MM.1S (cell line): ENCODE measurements at regions not wholly inside any gene's neighbourhood (a gene's known extent, or its start where the extent isn't known, plus 50 kb on each side); places are given as distances from the start of the nearest gene placed in this dataset.

Experiments
- DNase-seq: peaks from one replicate; pipeline ENCODE4 v3.0.0-alpha.2; 2015
- H2AFZ ChIP-seq: fragments of 300-600 bp; sonication (generic); 2 replicates; pipeline ENCODE4 v1.6.0; 2016; ENCODE audit warnings: antibody characterized with exemption, low read length
- H3F3A ChIP-seq: fragments of 300-600 bp; sonication (generic); 2 replicates; pipeline ENCODE4 v1.6.1; 2016; ENCODE audit warnings: mild to moderate bottlenecking, antibody characterized with exemption, low read length, moderate library complexity, mixed read lengths; ENCODE audit not compliant: insufficient read depth
- H3K27ac ChIP-seq: fragments of 300-600 bp; sonication (generic); 2 replicates; pipeline ENCODE4 v1.5.1; 2016; ENCODE audit warnings: mild to moderate bottlenecking, low read length
- H3K27me3 ChIP-seq: fragments of 300-600 bp; sonication (generic); replicated peaks from 2 replicates; pipeline ENCODE4 v1.6.0; 2016; ENCODE audit warnings: low read length; ENCODE audit not compliant: insufficient read depth
- H3K36me3 ChIP-seq: fragments of 300-600 bp; sonication (generic); replicated peaks from 2 replicates; pipeline ENCODE4 v1.6.1; 2016; ENCODE audit warnings: mild to moderate bottlenecking, low read length, mixed read lengths; ENCODE audit not compliant: insufficient read depth
- H3K4me1 ChIP-seq: fragments of 300-600 bp; sonication (generic); 2 replicates; pipeline ENCODE4 v1.6.1; 2016; ENCODE audit warnings: low read length, mixed read lengths
- H3K4me2 ChIP-seq: fragments of 300-600 bp; sonication (generic); 2 replicates; pipeline ENCODE4 v1.6.0; 2016; ENCODE audit warnings: low read depth, low read length
- H3K4me3 ChIP-seq: fragments of 300-600 bp; sonication (generic); 2 replicates; pipeline ENCODE4 v1.5.1; 2016; ENCODE audit warnings: low read length, mixed read lengths
- H3K79me2 ChIP-seq: fragments of 300-600 bp; sonication (generic); 2 replicates; pipeline ENCODE4 v1.6.1; 2016; ENCODE audit warnings: mixed run types, low read length, mixed read lengths
- H3K9ac ChIP-seq: fragments of 300-600 bp; sonication (generic); 2 replicates; pipeline ENCODE4 v1.6.1; 2016; ENCODE audit warnings: low read length, mixed read lengths
- H3K9me2 ChIP-seq: fragments of 300-600 bp; sonication (generic); replicated peaks from 2 replicates; pipeline ENCODE4 v1.6.1; 2016; ENCODE audit warnings: mild to moderate bottlenecking, low read length, mixed read lengths; ENCODE audit not compliant: insufficient read depth
- H3K9me3 ChIP-seq: fragments of 300-600 bp; sonication (generic); replicated peaks from 2 replicates; pipeline ENCODE4 v1.6.1; 2016; ENCODE audit warnings: mild to moderate bottlenecking, low read length, mixed read lengths; ENCODE audit not compliant: insufficient read depth
- H4K20me1 ChIP-seq: fragments of 300-600 bp; sonication (generic); 2 replicates; pipeline ENCODE4 v1.6.1; 2016; ENCODE audit warnings: mild to moderate bottlenecking, low read length, moderate library complexity, mixed read lengths; ENCODE audit not compliant: insufficient read depth
- CTCF ChIP-seq: fragments of 300-600 bp; sonication (generic); IDR thresholded peaks from 2 replicates; pipeline ENCODE4 v1.5.1; 2016; ENCODE audit warnings: antibody characterized with exemption, low read length, mixed read lengths
- EZH2 ChIP-seq: fragments of 300-600 bp; sonication (generic); optimal IDR thresholded peaks from 2 replicates; pipeline ENCODE3; 2017; ENCODE audit warnings: low read depth, mild to moderate bottlenecking, antibody characterized with exemption, low read length, mixed read lengths
- EZH2phosphoT487 ChIP-seq: fragments of 300-600 bp; sonication (generic); IDR thresholded peaks from 2 replicates; pipeline ENCODE4 v1.6.1; 2018; ENCODE audit warnings: antibody characterized with exemption, low read length

- DNase-seq, result peak; percentile 59
- Histone ChIP-seq H3K9ac (no peak overlapping the region), H3K9me3 (no peaks in the 10 kb centered on the region), H3K4me1 (no peaks in the 10 kb centered on the region), H3K9me2 (no peaks in the 10 kb centered on the region), H3K27me3 (no peaks in the 10 kb centered on the region), H4K20me1 (no peaks in the 10 kb centered on the region), H3K27ac (no peak overlapping the region), H2AFZ (no peak overlapping the region), H3K36me3 (no peaks in the 10 kb centered on the region), H3F3A (no peaks in the 10 kb centered on the region), H3K4me3 (no peak overlapping the region), H3K79me2 (no peaks in the 10 kb centered on the region), H3K4me2 (no peak overlapping the region)
- no peak for TF ChIP-seq EZH2phosphoT487
- peak; percentile 51 for TF ChIP-seq CTCF
Observed at GRCh38 chr5:74919487-74919886, 53.3 kb upstream of the FAM169A start.

- Histone ChIP-seq H3K9me2 (no peaks in the 10 kb centered on the region), H3K9ac (no peak overlapping the region), H3K9me3 (no peaks in the 10 kb centered on the region), H3K4me2 (no peak overlapping the region), H3K79me2 (no peaks in the 10 kb centered on the region), H3F3A (no peaks in the 10 kb centered on the region), H3K4me3 (no peak overlapping the region), H3K27ac (no peak overlapping the region), H3K4me1 (no peaks in the 10 kb centered on the region), H3K27me3 (no peaks in the 10 kb centered on the region), H2AFZ (no peak overlapping the region), H4K20me1 (no peaks in the 10 kb centered on the region), H3K36me3 (no peaks in the 10 kb centered on the region)
- TF ChIP-seq CTCF, result no peak
- TF ChIP-seq EZH2phosphoT487, result no peak
- TF ChIP-seq EZH2, result no peak
- DNase-seq, result no peak
Observed at GRCh38 chr5:74919041-74919440, 52.9 kb upstream of the FAM169A start.

- Histone ChIP-seq H3K4me2 (no peak overlapping the region), H3K79me2 (no peaks in the 10 kb centered on the region), H3K9me2 (no peaks in the 10 kb centered on the region), H3K9ac (no peak overlapping the region), H3F3A (no peaks in the 10 kb centered on the region), H3K4me3 (no peak overlapping the region), H3K9me3 (no peaks in the 10 kb centered on the region), H3K4me1 (no peaks in the 10 kb centered on the region), H3K27me3 (no peaks in the 10 kb centered on the region), H4K20me1 (no peaks in the 10 kb centered on the region), H3K27ac (no peak overlapping the region), H2AFZ (no peak overlapping the region), H3K36me3 (no peaks in the 10 kb centered on the region)
- DNase-seq, result no peak
- TF ChIP-seq CTCF (no peak), EZH2 (no peak), EZH2phosphoT487 (no peak)
Observed at GRCh38 chr5:74918232-74918669, 52.1 kb upstream of the FAM169A start.
